Forelimb muscle (tissue), 1 donor: ENCODE measurements at regions not wholly inside any gene's neighbourhood (a gene's known extent, or its start where the extent isn't known, plus 50 kb on each side); places are given as distances from the start of the nearest gene placed in this dataset.
"Not testable (repeated sequence)": the region's sequence is repeated elsewhere in the genome, so short reads cannot be mapped to it uniquely, and the experiment has no call there.

Experiments
- DNase-seq: peaks from one replicate; pipeline ENCODE4 v3.0.0-alpha.2; 2013; ENCODE audit warnings: low read depth

GRCh38 chr9:101977614-101978210, 239.3 kb upstream of the GRIN3A start:
- DNase-seq, result no peak

- DNase-seq, result no peak
Observed at GRCh38 chr9:101970609-101971008, 232.2 kb upstream of the GRIN3A start.

GRCh38 chr9:101968392-101968791, 229.9 kb upstream of the GRIN3A start:
- DNase-seq, result no peak

DNA sequence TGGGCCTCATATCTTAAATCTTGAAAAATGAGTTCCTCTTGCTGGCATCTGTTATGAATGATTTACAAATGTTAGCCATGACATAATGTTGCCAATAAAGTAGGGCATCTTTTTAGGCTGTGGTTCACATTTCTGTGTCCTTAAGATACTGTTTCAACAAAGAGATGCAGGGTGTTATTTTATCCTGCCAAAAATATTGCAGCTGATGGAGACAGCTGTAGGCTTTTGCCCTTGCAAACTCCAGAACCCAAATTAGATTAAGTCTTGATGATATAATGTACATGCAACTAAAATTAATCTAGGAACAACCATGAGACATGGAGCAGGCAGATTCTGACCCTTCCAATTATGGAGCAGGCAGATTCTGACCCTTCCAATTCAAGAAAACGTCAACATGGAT, 228.2 kb upstream of the GRIN3A start:
- no peak for DNase-seq

DNA sequence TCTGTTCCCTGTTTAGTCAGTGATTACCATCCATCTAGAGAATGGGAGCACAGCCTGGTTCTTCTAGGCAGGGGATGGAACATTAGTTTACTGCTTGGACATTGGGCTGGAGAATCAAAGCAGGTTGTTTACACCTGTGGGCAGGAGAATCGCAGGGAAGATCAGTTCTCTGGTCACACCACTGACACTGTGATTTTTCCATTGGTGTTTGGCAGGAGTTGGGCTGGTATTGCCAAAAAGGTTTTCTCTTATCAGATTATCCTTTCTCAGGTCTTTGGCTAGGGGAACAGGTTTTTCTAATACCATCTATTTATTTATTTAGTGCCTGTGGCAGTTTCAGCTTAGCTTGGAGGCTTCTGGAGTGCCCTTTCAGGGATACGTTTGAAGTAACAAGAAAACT, 219.3 kb upstream of the GRIN3A start:
- no peak for DNase-seq

- no peak for DNase-seq
Observed at GRCh38 chr9:101951598-101951997, 213.2 kb upstream of the GRIN3A start.

GRCh38 chr9:101931756-101932155, 193.3 kb upstream of the GRIN3A start:
- no peak for DNase-seq

DNA sequence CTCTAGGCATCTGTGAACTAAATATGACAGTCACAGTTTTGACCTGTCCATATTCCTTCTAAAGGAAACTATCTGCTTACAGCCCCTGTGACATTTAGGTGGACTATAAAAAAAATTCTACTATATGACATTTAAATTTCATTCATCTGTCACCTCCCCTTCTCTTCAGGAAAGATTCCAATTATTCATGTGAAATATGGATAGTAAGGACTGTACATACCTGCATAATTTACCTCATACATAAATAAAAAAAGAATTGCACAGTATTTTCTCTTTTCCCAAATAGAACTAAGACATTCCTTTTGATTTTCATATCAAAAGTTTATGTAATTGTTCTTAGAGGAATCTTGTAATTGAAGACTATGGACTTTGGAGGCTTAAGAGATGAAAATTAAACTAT, 192.3 kb upstream of the GRIN3A start:
- DNase-seq, result no peak

DNA sequence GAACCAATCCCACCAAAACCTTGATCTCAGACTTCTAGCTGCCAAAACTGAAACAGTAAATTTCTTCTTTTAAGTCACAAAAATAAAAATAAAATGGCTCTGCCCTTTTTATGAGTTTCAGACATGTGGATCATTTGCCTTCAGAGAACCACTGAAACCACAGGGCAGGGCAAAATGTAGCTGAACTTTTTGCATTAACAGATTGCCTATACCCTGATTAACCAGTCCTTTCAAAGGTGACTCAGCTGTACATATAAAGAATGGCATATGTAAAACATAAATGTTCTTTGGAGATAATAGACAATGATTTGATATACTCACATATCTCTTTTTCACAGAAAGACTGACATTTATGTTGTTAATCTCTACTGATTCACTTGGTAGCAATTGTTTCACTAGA, 187.1 kb upstream of the GRIN3A start:
- no peak for DNase-seq

DNA sequence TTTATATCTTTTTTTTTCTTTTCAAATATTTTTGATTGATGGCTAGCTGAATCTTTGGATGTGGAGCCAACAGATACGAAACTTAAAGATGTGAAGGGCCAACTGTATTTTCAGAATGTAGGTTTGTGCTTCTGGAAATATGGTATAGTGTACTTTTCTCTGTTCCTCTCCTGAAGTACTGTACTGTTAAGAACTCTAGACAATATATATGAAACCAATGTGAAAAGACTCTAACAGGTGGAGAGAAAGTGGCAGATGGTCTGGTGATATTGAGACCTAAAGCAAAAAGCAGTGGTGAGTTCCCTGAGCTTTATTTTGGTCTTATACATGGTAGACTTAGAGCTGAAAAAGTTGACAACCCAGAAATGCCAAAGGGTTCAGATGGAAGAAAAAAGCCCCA, 185.0 kb upstream of the GRIN3A start:
- DNase-seq, result no peak

DNA sequence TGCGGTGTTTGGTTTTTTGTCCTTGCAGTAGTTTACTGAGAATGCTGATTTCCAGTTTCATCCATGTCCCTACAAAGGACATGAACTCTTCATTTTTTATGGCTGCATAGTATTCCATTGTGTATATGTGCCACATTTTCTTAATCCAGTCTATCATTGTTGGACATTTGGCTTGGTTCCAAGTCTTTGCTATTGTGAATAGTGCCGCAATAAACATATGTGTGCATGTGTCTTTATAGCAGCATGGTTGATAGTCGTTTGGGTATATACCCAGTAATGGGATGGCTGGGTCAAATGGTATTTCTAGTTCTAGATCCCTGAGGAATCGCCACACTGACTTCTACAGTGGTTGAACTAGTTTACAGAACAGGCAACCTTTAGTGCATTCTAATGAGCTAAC, 178.5 kb upstream of the GRIN3A start:
- DNase-seq, result not testable (repeated sequence)

DNA sequence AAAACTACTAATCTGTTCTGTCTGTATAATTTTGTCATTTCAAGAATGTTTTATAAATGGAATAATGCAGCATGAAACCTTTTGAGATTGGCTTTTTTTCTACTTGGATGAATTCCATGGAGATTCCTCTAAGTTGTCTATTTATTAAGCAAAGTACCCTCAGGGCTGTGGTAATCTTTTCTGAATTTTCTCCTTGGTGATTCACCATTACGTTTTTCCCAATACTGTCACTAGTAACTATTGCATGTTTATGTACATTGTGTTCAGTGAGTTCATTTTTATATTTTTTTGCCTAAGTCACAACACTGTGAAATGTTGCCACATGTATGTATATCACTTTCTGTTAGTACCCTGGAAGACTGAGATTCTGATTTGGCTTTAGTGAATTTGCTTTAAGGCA, 177.0 kb upstream of the GRIN3A start:
- no peak for DNase-seq

DNA sequence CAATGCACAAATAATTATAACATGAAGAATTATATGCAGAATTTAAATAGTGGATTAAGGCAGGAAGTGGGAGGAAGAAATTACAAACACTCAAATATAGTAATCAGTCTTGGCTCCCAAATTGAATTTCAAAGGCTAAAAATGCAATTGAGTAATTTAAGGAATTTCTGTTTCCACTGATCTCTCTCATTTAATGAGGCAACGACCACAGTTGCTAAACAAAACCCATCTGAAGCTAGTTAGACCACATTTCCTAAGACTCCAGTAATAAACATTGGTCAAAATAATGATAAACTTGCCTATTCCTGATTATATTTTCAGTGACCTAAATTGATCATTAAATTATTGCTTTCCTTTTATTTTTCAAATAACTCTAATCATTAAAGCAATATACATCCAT, 174.3 kb upstream of the GRIN3A start:
- no peak for DNase-seq

GRCh38 chr9:101907466-101907865, 169.0 kb upstream of the GRIN3A start:
- DNase-seq, result no peak

DNA sequence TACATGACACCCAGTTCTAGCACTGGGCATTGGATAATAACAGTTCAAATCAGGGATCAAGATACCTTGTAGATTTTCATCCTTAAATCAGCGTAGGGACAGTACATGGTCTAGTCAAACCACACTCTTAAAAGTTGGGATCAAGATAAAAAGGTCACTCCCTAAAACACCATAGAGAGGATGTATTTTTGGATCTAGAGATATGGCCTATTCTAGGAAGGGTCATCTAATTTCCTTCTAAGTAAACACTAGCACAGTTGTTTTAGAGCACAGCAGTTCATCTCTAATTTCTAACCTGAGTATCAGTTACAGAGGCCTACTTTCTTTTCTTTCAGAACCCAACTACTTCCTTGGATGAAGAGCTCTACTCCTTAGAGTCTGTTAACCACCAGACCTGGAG, 166.4 kb upstream of the GRIN3A start:
- no peak for DNase-seq

- no peak for DNase-seq
Observed at GRCh38 chr9:101902051-101902450, 163.6 kb upstream of the GRIN3A start.

- no peak for DNase-seq
Observed at GRCh38 chr9:101897196-101897595, 158.7 kb upstream of the GRIN3A start.

GRCh38 chr9:101893661-101894646, 155.5 kb upstream of the GRIN3A start:
- no peak for DNase-seq

GRCh38 chr9:101881508-101881907, 143.1 kb upstream of the GRIN3A start:
- DNase-seq, result no peak

GRCh38 chr9:101880846-101881245, 142.4 kb upstream of the GRIN3A start:
- DNase-seq, result no peak

GRCh38 chr9:101878734-101879133, 140.3 kb upstream of the GRIN3A start:
- no peak for DNase-seq

- DNase-seq, result no peak
Observed at GRCh38 chr9:101877439-101877838, 139.0 kb upstream of the GRIN3A start.

DNA sequence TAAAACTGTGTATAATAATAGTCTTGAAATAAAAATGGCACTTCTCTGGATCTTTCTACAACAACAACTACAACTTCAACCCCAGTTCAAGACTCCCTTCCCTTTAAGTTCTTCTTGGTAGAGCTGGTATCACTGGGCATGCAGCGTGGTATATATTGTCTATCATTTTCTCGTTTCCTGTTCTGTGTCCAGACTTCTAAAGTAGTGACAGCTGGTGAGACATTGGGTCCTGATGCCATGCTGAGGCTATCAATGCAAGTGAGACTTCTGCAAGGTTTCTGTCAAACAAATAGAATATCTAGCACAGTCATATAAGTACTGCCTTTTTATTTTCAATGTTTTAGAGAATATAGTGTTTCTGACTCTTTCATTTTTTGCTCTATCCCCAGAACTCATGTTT, 123.0 kb upstream of the GRIN3A start:
- DNase-seq, result no peak
